GM18505 (cell line): ENCODE measurements at regions not wholly inside any gene's neighbourhood (a gene's known extent, or its start where the extent isn't known, plus 50 kb on each side); places are given as distances from the start of the nearest gene placed in this dataset.
"Not testable (repeated sequence)": the region's sequence is repeated elsewhere in the genome, so short reads cannot be mapped to it uniquely, and the experiment has no call there.

Source experiments
- ATAC-seq: cut with Tn5 transposase; IDR thresholded peaks from one replicate; pipeline ENCODE4 v1.9.1; 2021; ENCODE audit not compliant: unreplicated experiment
- POLR2A ChIP-seq: IDR thresholded peaks from 4 replicates; pipeline ENCODE4 v1.6.1; 2011; ENCODE audit warnings: borderline replicate concordance; ENCODE audit not compliant: insufficient read depth, insufficient read length; ENCODE audit errors: extremely low read depth

DNA sequence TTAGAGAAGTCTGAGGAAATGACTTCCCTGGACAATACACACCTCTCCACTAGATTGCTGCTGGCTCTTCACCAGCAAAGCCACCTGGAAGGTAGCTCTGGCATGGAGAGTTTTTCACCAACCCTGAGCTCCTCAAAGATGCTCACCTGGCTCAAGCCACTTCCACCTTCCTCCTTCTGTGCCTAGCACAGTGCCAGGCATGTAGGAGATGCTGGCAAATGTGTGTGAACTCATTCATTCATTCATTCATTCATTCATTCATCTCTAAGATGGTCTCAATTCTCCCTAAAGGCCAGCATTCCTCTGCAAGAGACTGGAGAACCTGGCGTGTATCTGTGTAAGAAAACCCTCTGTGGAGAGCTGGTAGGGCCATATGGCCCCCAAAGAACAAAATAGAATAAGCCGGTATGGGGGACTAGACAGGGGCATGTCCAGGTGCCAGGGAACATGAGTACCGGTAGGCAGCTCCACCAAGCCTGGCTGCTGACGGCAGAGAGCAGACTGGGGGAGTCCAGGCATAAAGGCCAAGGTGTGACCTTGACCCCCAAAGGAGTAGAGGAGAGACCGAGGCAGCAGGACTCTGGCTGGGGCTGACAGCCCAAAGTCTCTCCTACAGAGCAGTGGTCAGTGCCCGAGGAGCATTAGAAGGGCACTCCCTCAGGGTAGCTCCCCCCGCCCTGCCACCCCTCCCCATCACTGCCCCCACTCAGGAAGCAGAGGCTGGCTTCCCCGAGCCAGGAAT is 132.2 kb upstream of the TNRC6C start:
- ATAC-seq: no peak
- TF ChIP-seq POLR2A: no peak

DNA sequence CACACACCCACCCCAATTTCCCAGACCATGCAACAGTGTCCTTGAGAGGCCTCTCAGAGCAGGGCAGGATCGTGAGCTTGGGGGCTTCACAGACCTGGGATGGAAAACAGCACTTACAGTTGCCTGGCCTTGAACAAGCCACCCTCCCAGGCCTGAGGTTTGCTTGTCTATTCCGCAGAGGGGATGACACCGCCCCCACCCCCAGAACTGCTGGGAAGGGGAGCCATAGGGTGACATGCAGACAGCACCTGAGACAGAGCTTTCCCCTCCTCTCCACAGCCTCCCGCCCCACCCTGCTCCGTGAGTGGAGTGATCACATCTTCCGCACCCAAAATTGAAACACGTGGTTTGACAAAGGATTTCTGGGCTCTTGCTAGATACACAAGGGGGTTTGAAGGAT is 131.5 kb upstream of the TNRC6C start:
- ATAC-seq: no peak
- TF ChIP-seq POLR2A: no peak

GRCh38 chr17:77827511-77827910 is 131.0 kb upstream of the TNRC6C start:
- TF ChIP-seq POLR2A: no peak
- ATAC-seq: no peak

GRCh38 chr17:77828749-77829539 is 129.6 kb upstream of the TNRC6C start:
- TF ChIP-seq POLR2A: no peak
- no peak for ATAC-seq

- no peak for TF ChIP-seq POLR2A
Measured at GRCh38 chr17:77829843-77830799, 128.4 kb upstream of the TNRC6C start.

GRCh38 chr17:77830816-77831473 is 127.6 kb upstream of the TNRC6C start:
- no peak for ATAC-seq
- no peak for TF ChIP-seq POLR2A

More at GRCh38 chr17:77829843-77830799, 128.4 kb upstream of the TNRC6C start:
- ATAC-seq: no peak

- TF ChIP-seq POLR2A: no peak
- no peak for ATAC-seq
Measured at GRCh38 chr17:77831474-77832179, 126.9 kb upstream of the TNRC6C start.

- no peak for ATAC-seq
- no peak for TF ChIP-seq POLR2A
Measured at GRCh38 chr17:77832180-77832560, 126.3 kb upstream of the TNRC6C start.

DNA sequence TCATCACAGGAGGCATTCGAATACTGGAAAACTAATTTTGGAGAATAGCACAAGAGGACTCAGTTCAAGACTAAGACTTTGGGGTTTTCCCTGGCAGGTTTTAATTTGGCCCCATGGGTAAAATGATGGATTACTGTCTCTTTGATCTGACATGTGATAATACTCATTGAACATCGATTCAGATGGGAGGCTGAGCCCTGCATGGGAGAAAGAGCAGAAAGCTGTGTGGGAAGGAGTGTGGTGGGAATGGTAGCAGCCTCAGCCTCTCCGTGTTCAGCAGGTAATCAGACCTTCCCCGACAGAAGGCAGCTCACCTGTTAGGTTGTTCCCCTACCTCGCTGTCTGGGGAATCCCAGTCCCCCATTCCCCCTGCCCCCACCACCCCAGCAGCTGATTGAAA is 124.7 kb upstream of the TNRC6C start:
- ATAC-seq: no peak
- TF ChIP-seq POLR2A: no peak

DNA sequence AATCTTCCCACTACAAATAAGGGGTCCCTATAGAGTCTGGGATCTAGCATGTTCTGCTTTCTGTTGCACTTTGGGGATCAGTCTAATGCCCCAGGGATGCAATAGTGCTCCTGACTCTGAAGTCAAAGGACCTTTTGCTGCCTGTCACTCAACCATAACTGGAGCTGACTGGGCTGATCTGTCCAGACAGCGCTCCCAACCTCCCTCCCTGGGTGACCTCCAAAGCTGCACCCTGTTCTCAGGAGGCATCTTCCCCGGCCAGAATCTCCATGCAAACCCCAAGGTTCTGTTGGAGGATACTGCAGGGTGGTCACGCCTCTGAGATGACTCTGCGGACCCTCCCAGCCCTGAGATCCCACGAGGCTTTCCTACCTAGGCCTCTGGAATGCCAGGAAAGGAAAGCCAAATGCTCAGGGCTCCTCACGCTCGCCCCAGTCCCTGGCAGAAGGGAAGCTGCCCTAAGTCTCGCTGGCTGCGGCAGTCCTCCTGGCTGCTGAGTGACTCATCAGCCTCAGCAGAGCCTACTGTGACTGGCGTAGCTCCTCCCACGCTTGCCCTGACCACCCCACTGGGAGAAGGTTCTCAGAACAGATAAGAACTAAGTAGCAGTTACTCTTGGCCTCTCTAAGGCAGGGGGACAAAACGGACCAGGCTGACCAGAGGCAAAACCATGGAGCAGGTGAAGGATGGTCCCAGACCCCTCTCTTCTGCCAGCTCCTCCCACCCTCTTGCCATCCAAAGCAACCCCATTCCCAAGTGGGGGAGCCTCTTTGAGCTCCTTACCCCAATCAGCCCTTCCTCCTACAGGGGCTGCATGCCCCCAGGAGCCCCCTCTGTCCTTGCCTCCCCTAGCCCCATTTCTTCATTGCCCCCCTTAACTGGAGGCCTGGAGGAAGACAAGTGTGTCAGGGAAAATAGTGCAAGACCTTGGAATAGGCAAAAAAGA is 124.1 kb upstream of the TNRC6C start:
- no peak for ATAC-seq
- TF ChIP-seq POLR2A: no peak

GRCh38 chr17:77836557-77837041 is 121.9 kb upstream of the TNRC6C start:
- no peak for ATAC-seq
- no peak for TF ChIP-seq POLR2A

- not testable (repeated sequence) for ATAC-seq
Measured at GRCh38 chr17:77837072-77837471, 121.4 kb upstream of the TNRC6C start.
